ENCODE measurements at regions not wholly inside any gene's neighbourhood (a gene's known extent, or its start where the extent isn't known, plus 50 kb on each side); places are given as distances from the start of the nearest gene placed in this dataset.

DNA sequence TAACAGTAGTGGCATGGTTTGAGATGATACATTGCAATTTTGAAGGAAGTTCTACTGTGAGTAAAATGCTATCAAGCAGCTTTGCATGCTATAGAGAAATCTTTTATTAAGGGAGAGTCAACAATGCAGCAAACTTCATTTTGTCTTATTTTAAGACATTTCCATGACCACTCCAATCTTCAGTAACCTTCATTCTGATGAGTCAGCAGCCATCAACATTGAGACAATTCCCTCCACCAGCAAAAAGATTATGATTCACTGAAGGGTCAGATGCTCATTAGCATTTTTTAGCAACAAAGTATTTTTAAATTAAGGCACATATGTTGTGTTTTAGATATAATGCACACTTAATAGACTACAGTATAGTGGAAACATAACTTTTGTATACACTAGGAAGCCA is 235.7 kb downstream of the DSC3 start:
- TF ChIP-seq CTCF (conservative IDR thresholded peaks at IDR 0.05; ENCODE audit: low read length) (no peak), EZH2phosphoT487 (IDR thresholded peaks at IDR 0.05; ENCODE audit: borderline replicate concordance) (no peak)
